Stomach (tissue), 8 donors: ENCODE measurements at regions not wholly inside any gene's neighbourhood (a gene's known extent, or its start where the extent isn't known, plus 50 kb on each side); places are given as distances from the start of the nearest gene placed in this dataset.

Experiments
- DNase-seq, 2 donors: peaks; one replicate each; pipeline versions ENCODE4 v3.0.0 to v3.0.0-alpha.2; 2013 to 2019
- H3K27ac ChIP-seq, 5 donors: fragments of 200-600 bp in 4 of 5; sonication (generic) in 4 of 5; one replicate each; pipeline ENCODE4 v1.5.1; 2013 to 2019; ENCODE audit warnings: mild to moderate bottlenecking in 1 of 5, moderate library complexity in 1 of 5
- H3K27me3 ChIP-seq, 3 donors: fragments of 200-600 bp; sonication (generic); one replicate each; pipeline ENCODE4 v1.5.1; 2017 to 2019; ENCODE audit warnings: mixed run types in 1 of 3
- H3K36me3 ChIP-seq, 4 donors: fragments of 200-600 bp; sonication (generic); 1 replicate in 3 of 4; 2 replicates in 1 of 4; pipeline ENCODE4 v1.5.1; 2016 to 2019
- H3K4me1 ChIP-seq, 4 donors: fragments of 200-600 bp; sonication (generic); one replicate each; pipeline ENCODE4 v1.5.1; 2016 to 2019
- H3K4me3 ChIP-seq, 4 donors: fragments of 200-600 bp; sonication (generic) in 3 of 4; one replicate each; pipeline ENCODE4 v1.5.1; 2016 to 2019; ENCODE audit warnings: mild to moderate bottlenecking in 1 of 4
- H3K9me3 ChIP-seq, 4 donors: fragments of 200-600 bp; sonication (generic); one replicate each; pipeline ENCODE4 v1.5.1; 2016 to 2019
- CTCF ChIP-seq, 7 experiments: fragments of 450-650 bp in 4 of 7; fragments of 200-600 bp in 3 of 7; sonication (generic) in 3 of 7; IDR thresholded peaks; one replicate each; pipeline ENCODE4 v1.5.1; 2016 to 2019; ENCODE audit warnings: antibody characterized with exemption in 7 of 7, control low read depth in 2 of 7, mild to moderate bottlenecking in 1 of 7
- EP300 ChIP-seq: sonication (generic); formaldehyde crosslinking; IDR thresholded peaks from one replicate; pipeline ENCODE4 v1.6.1; 2017; ENCODE audit warnings: antibody characterized with exemption
- POLR2A ChIP-seq, 4 donors: fragments of 450-650 bp; IDR thresholded peaks; one replicate each; pipeline ENCODE4 v1.6.1; 2016; ENCODE audit warnings: antibody characterized with exemption in 4 of 4, control low read depth in 2 of 4, mild to moderate bottlenecking in 1 of 4, moderate library complexity in 1 of 4
- POLR2AphosphoS5 ChIP-seq, 3 donors: sonication (generic); formaldehyde crosslinking; IDR thresholded peaks; one replicate each; pipeline ENCODE4 v1.6.1; 2016; ENCODE audit warnings: antibody characterized with exemption in 3 of 3
- WGBS, 5 donors: extraction: QIAGEN DNeasy Blood & Tissue Kit in 3 of 5; methylation state at CpG; one replicate each; pipeline versions ENCODE4 v1.1.5 to v1.1.7; 2013 to 2018; 5-methylcytosine and 5-hydroxymethylcytosine counted together
- intact Hi-C: fragments of 100-400 bp; cut with DNase I; formaldehyde crosslinking; loops from one replicate; pipeline ENCODE4 v1.15.1; 2023; ENCODE audit warnings: low total_unique reads
- donor health status: healthy with polysubstance abuse.
- donor health status: Bipolar disorder and iron deficiency.
- donor health status: healthy.

GRCh38 chr14:58898655-58899316 is 261.0 kb downstream of the DACT1 start:
- WGBS, 5 donors = 58 to 77% (median 65%) methylated on average over 4 of the region's 4 CpGs
- Histone ChIP-seq H3K9me3 (peaks cover 0 to 6% (median 0%) of the 10 kb centered on the region in 4 donors), H3K27me3 (no peaks in the 10 kb centered on the region), H3K36me3 (no peaks in the 10 kb centered on the region), H3K27ac (peak overlapping the region in 1 of 5 donors; percentile 31), H3K4me3 (no peak overlapping the region), H3K4me1 (no peaks in the 10 kb centered on the region)
- DNase-seq = no peak
- no peak for TF ChIP-seq POLR2A (IDR thresholded peaks at IDR 0.05)
- TF ChIP-seq EP300 = no peak
- TF ChIP-seq CTCF (IDR thresholded peaks at IDR 0.05) = no peak
- TF ChIP-seq POLR2AphosphoS5 (IDR thresholded peaks at IDR 0.05) = no peak
- intact Hi-C loops = no loop called here

GRCh38 chr14:58899317-58899713 is 261.6 kb downstream of the DACT1 start:
- Histone ChIP-seq H3K9me3 (peaks cover 0 to 6% (median 0%) of the 10 kb centered on the region in 4 donors), H3K4me1 (no peaks in the 10 kb centered on the region), H3K27me3 (no peaks in the 10 kb centered on the region), H3K4me3 (no peak overlapping the region), H3K36me3 (no peaks in the 10 kb centered on the region), H3K27ac (peak overlapping the region in 1 of 5 donors; percentile 31)
- WGBS, 5 donors = 65 to 80% (median 70%) methylated on average over 2 to 3 of the region's 3 CpGs
- TF ChIP-seq POLR2AphosphoS5 (IDR thresholded peaks at IDR 0.05) (peak in 2 of 3 donors; percentile 20 to 43), EP300 (no peak), CTCF (IDR thresholded peaks at IDR 0.05) (no peak), POLR2A (IDR thresholded peaks at IDR 0.05) (no peak)
- no peak for DNase-seq
- intact Hi-C loops = no loop called here

GRCh38 chr14:58901826-58902225 is 264.1 kb downstream of the DACT1 start:
- intact Hi-C loops = no loop called here

GRCh38 chr14:58904776-58905175 is 267.0 kb downstream of the DACT1 start:
- H3K27ac ChIP-seq = no peak overlapping the region
- H3K4me3 ChIP-seq = no peak overlapping the region
- H3K4me1 ChIP-seq = no peaks in the 10 kb centered on the region
- H3K9me3 ChIP-seq = peaks cover 0 to 6% (median 0%) of the 10 kb centered on the region in 4 donors
- H3K27me3 ChIP-seq = no peaks in the 10 kb centered on the region
- intact Hi-C loops = no loop called here
- DNase-seq = no peak
- no peak for TF ChIP-seq EP300
- no peak for TF ChIP-seq POLR2A (IDR thresholded peaks at IDR 0.05)
- no peak for TF ChIP-seq POLR2AphosphoS5 (IDR thresholded peaks at IDR 0.05)
- no peak for TF ChIP-seq CTCF (IDR thresholded peaks at IDR 0.05)
- H3K36me3 ChIP-seq = no peaks in the 10 kb centered on the region
- 61 to 93% (median 64%) methylated on average over 1 of the region's 1 CpG for WGBS, 5 donors

More at GRCh38 chr14:58901826-58902225, 264.1 kb downstream of the DACT1 start:
- peaks cover 0 to 6% (median 0%) of the 10 kb centered on the region in 4 donors for H3K9me3 ChIP-seq
- H3K27me3 ChIP-seq = no peaks in the 10 kb centered on the region
- H3K4me3 ChIP-seq = no peak overlapping the region
- H3K27ac ChIP-seq = no peak overlapping the region
- no peaks in the 10 kb centered on the region for H3K4me1 ChIP-seq
- TF ChIP-seq EP300 (no peak), POLR2A (IDR thresholded peaks at IDR 0.05) (no peak), POLR2AphosphoS5 (IDR thresholded peaks at IDR 0.05) (no peak), CTCF (IDR thresholded peaks at IDR 0.05) (no peak)
- H3K36me3 ChIP-seq = no peaks in the 10 kb centered on the region
- DNase-seq = no peak
